ENCODE measurements at regions not wholly inside any gene's neighbourhood (a gene's known extent, or its start where the extent isn't known, plus 50 kb on each side); places are given as distances from the start of the nearest gene placed in this dataset.

- no peak for TF ChIP-seq HOMEZ (CRISPR knock-in tag; IDR thresholded peaks at IDR 0.05)
- no peak for TF ChIP-seq ZNF778 (CRISPR knock-in tag; IDR thresholded peaks at IDR 0.05)
- TF ChIP-seq VEZF1 (CRISPR knock-in tag; IDR thresholded peaks at IDR 0.05) = no peak
- TF ChIP-seq UBTF (IDR thresholded peaks at IDR 0.05; ENCODE audit: borderline replicate concordance in 1 of 2, low read depth in 2 of 2, low read length in 2 of 2) = no peak
- peak; percentile 87 for TF ChIP-seq PTBP1 (IDR thresholded peaks at IDR 0.05; ENCODE audit: low read depth, low read length)
- peak in 1 of 2 experiments; percentile 29 for TF ChIP-seq AFF1 (IDR thresholded peaks at IDR 0.05; ENCODE audit: low read depth in 1 of 2, partially characterized antibody in 2 of 2)
- TF ChIP-seq RAD21 (CRISPR knock-in tag; conservative IDR thresholded peaks at IDR 0.05 in 1 of 2, IDR thresholded peaks at IDR 0.05 in 1 of 2) = peak; percentile 45 to 80
- TF ChIP-seq ZNF121 (CRISPR knock-in tag; conservative IDR thresholded peaks at IDR 0.05) = 0 out of 2 replicates have a peak, but pooled peaks have one; percentile 17
- TF ChIP-seq PKNOX1 (IDR thresholded peaks at IDR 0.05) = peak; percentile 47
- TF ChIP-seq ZNF764 (CRISPR knock-in tag; IDR thresholded peaks at IDR 0.05; ENCODE audit: low read depth) = no peak
- TF ChIP-seq EZH2 (IDR thresholded peaks at IDR 0.05; ENCODE audit: borderline replicate concordance, low read depth, low read length) = no peak
- TF ChIP-seq NFE2L1 (tag; IDR thresholded peaks at IDR 0.05; ENCODE audit: borderline replicate concordance, low read depth) = no peak
These were observed 153.8 kb downstream of the CEBPB start (continued) for GRCh38 chr20:50344232-50345071.

All from K562 (cell line).